Left ventricle myocardium inferior (tissue), 1 donor: ENCODE measurements at regions not wholly inside any gene's neighbourhood (a gene's known extent, or its start where the extent isn't known, plus 50 kb on each side); places are given as distances from the start of the nearest gene placed in this dataset.

Experiments used
- DNase-seq: peaks from one replicate; pipeline ENCODE4 v3.0.0-alpha.2; 2020
- H3K27ac ChIP-seq: fragments of 200-600 bp; replicated peaks from 2 replicates; pipeline ENCODE4 v1.8.0; 2021
- H3K27me3 ChIP-seq: fragments of 200-600 bp; 2 replicates; pipeline ENCODE4 v1.8.0; 2021; ENCODE audit warnings: low read depth
- H3K36me3 ChIP-seq: fragments of 200-600 bp; 2 replicates; pipeline ENCODE4 v1.8.0; 2021
- H3K4me1 ChIP-seq: fragments of 200-600 bp; 2 replicates; pipeline ENCODE4 v1.8.0; 2021
- H3K4me3 ChIP-seq: fragments of 200-600 bp; 2 replicates; pipeline ENCODE4 v1.8.0; 2021; ENCODE audit warnings: mild to moderate bottlenecking, moderate library complexity
- H3K9me3 ChIP-seq: fragments of 200-600 bp; replicated peaks from 2 replicates; pipeline ENCODE4 v1.8.0; 2021
- CTCF ChIP-seq: fragments of 200-600 bp; IDR thresholded peaks from 2 replicates; pipeline ENCODE4 v1.8.0; 2021; ENCODE audit warnings: antibody characterized with exemption, mild to moderate bottlenecking, borderline replicate concordance
- intact Hi-C: fragments of 100-400 bp; cut with micrococcal nuclease; formaldehyde crosslinking; loops from one replicate; pipeline ENCODE4 v1.11.0; 2022
- donor health status: DM: no; HTN: yes; CAD: no; lungs with severe emphysema.

- no peaks in the 10 kb centered on the region for H3K36me3 ChIP-seq
- intact Hi-C loops: no loop called here
- peaks cover 22% of the 10 kb centered on the region for H3K4me1 ChIP-seq
- H3K9me3 ChIP-seq: no peaks in the 10 kb centered on the region
- no peak for TF ChIP-seq CTCF
- no peak overlapping the region for H3K4me3 ChIP-seq
- no peak for DNase-seq
- H3K27me3 ChIP-seq: no peaks in the 10 kb centered on the region
- H3K27ac ChIP-seq: no peak overlapping the region
These were observed 126.6 kb upstream of the FAM9C start for GRCh38 chrX:13170966-13171558.

- Histone ChIP-seq H3K9me3 (no peaks in the 10 kb centered on the region), H3K4me1 (peaks cover 30% of the 10 kb centered on the region), H3K4me3 (no peak overlapping the region), H3K27ac (no peak overlapping the region), H3K27me3 (no peaks in the 10 kb centered on the region), H3K36me3 (no peaks in the 10 kb centered on the region)
- TF ChIP-seq CTCF: no peak
- intact Hi-C loops: no loop called here
- DNase-seq: no peak
These were observed 125.3 kb upstream of the FAM9C start for GRCh38 chrX:13169684-13170083.

- intact Hi-C loops: no loop called here
- H3K9me3 ChIP-seq: no peaks in the 10 kb centered on the region
- no peaks in the 10 kb centered on the region for H3K36me3 ChIP-seq
- peaks cover 30% of the 10 kb centered on the region for H3K4me1 ChIP-seq
- H3K27ac ChIP-seq: peak overlapping the region; percentile 84
- no peak for TF ChIP-seq CTCF
- no peaks in the 10 kb centered on the region for H3K27me3 ChIP-seq
- no peak for DNase-seq
- no peak overlapping the region for H3K4me3 ChIP-seq
These were observed 123.8 kb upstream of the FAM9C start for GRCh38 chrX:13168269-13168668.

GRCh38 chrX:13167481-13168231 is 123.2 kb upstream of the FAM9C start:
- TF ChIP-seq CTCF: no peak
- Histone ChIP-seq H3K36me3 (no peaks in the 10 kb centered on the region), H3K4me1 (peaks cover 30% of the 10 kb centered on the region), H3K27me3 (no peaks in the 10 kb centered on the region), H3K27ac (peak overlapping the region; percentile 84), H3K4me3 (no peak overlapping the region), H3K9me3 (no peaks in the 10 kb centered on the region)
- no peak for DNase-seq
- intact Hi-C loops: no loop called here

- peak overlapping the region; percentile 84 for H3K27ac ChIP-seq
- no peak for TF ChIP-seq CTCF
- intact Hi-C loops: no loop called here
These were observed 121.1 kb upstream of the FAM9C start for GRCh38 chrX:13165266-13166189.

More at GRCh38 chrX:13165266-13166189, 121.1 kb upstream of the FAM9C start:
- no peak overlapping the region for H3K4me3 ChIP-seq
- H3K9me3 ChIP-seq: no peaks in the 10 kb centered on the region
- H3K4me1 ChIP-seq: peaks cover 46% of the 10 kb centered on the region
- H3K27me3 ChIP-seq: no peaks in the 10 kb centered on the region
- no peak for DNase-seq
- H3K36me3 ChIP-seq: no peaks in the 10 kb centered on the region
